Tongue (tissue), 1 donor: ENCODE measurements at regions not wholly inside any gene's neighbourhood (a gene's known extent, or its start where the extent isn't known, plus 50 kb on each side); places are given as distances from the start of the nearest gene placed in this dataset.
"Not testable (repeated sequence)": the region's sequence is repeated elsewhere in the genome, so short reads cannot be mapped to it uniquely, and the experiment has no call there.

Experiments used
- DNase-seq: peaks from one replicate; pipeline ENCODE4 v3.0.0-alpha.2; 2015

- not testable (repeated sequence) for DNase-seq
Observed at GRCh38 chr17:22044706-22045246, 352.5 kb downstream of the KCNJ18 start.

- not testable (repeated sequence) for DNase-seq
Observed at GRCh38 chr17:22047521-22047920, 355.2 kb downstream of the KCNJ18 start.

- DNase-seq = not testable (repeated sequence)
Observed at GRCh38 chr17:22048226-22048625, 355.9 kb downstream of the KCNJ18 start.

GRCh38 chr17:22050766-22051165, 358.4 kb downstream of the KCNJ18 start:
- DNase-seq = not testable (repeated sequence)

GRCh38 chr17:22052715-22053114, 360.4 kb downstream of the KCNJ18 start:
- DNase-seq = not testable (repeated sequence)

GRCh38 chr17:22056566-22056965, 364.2 kb downstream of the KCNJ18 start:
- not testable (repeated sequence) for DNase-seq

GRCh38 chr17:22075918-22076317, 383.6 kb downstream of the KCNJ18 start:
- DNase-seq = not testable (repeated sequence)

GRCh38 chr17:22088589-22088988, 396.3 kb downstream of the KCNJ18 start:
- not testable (repeated sequence) for DNase-seq

- DNase-seq = no peak
Observed at GRCh38 chr17:22090263-22090935, 398.1 kb downstream of the KCNJ18 start.

GRCh38 chr17:22091041-22091679, 398.8 kb downstream of the KCNJ18 start:
- DNase-seq = not testable (repeated sequence)

- DNase-seq = not testable (repeated sequence)
Observed at GRCh38 chr17:22091840-22092239, 399.5 kb downstream of the KCNJ18 start.

GRCh38 chr17:22095414-22095813, 403.1 kb downstream of the KCNJ18 start:
- not testable (repeated sequence) for DNase-seq

- DNase-seq = not testable (repeated sequence)
Observed at GRCh38 chr17:22099633-22100032, 407.3 kb downstream of the KCNJ18 start.

GRCh38 chr17:22102177-22102576, 409.9 kb downstream of the KCNJ18 start:
- no peak for DNase-seq

- DNase-seq = not testable (repeated sequence)
Observed at GRCh38 chr17:22116720-22117119, 424.4 kb downstream of the KCNJ18 start.

- not testable (repeated sequence) for DNase-seq
Observed at GRCh38 chr17:22117401-22117800, 425.1 kb downstream of the KCNJ18 start.

GRCh38 chr17:22119016-22119415, 426.7 kb downstream of the KCNJ18 start:
- DNase-seq = not testable (repeated sequence)

- DNase-seq = not testable (repeated sequence)
Observed at GRCh38 chr17:22119751-22120150, 427.4 kb downstream of the KCNJ18 start.

- DNase-seq = no peak
Observed at GRCh38 chr17:22123536-22124281, 431.4 kb downstream of the KCNJ18 start.

- DNase-seq = no peak
Observed at GRCh38 chr17:22128171-22128570, 435.8 kb downstream of the KCNJ18 start.

GRCh38 chr17:22128723-22129122, 436.4 kb downstream of the KCNJ18 start:
- DNase-seq = no peak

GRCh38 chr17:22129920-22130319, 437.6 kb downstream of the KCNJ18 start:
- not testable (repeated sequence) for DNase-seq

GRCh38 chr17:22131740-22132139, 439.4 kb downstream of the KCNJ18 start:
- DNase-seq = no peak
